ENCODE measurements at regions not wholly inside any gene's neighbourhood (a gene's known extent, or its start where the extent isn't known, plus 50 kb on each side); places are given as distances from the start of the nearest gene placed in this dataset.

DNA sequence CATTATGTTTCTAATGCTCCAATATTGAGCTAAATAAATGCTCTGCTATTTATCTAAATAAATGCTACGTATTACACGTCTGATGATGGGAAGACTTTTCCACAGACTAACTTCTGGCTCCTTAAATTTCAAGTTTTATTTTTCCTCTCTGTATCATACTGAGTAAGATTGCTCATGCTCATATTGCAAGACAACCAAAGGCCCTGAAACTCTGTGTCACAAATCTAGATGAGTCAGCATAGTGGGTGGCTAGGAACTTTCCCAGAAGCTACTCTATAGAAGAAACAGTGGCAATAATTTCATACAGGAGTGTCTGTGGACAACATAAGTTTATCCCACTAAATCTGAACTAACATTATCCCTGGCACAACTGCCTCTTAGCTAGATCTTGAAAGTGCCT lies 53.0 kb upstream of the RFX3 start:
- peaks cover 7 to 37% (median 11%) of the 10 kb centered on the region in 3 experiments; a peak in 6 of 7 replicates for H3K36me3 Mint-ChIP-seq (ENCODE audit: insufficient read depth in 1 of 3, low read depth in 3 of 3)
- H3K79me2 ChIP-seq (ENCODE audit: insufficient read depth, low read length), result no peaks in the 10 kb centered on the region
- H3K14ac ChIP-seq (ENCODE audit: insufficient read depth, low read length), result no peak overlapping the region
- H3K4me3 Mint-ChIP-seq, result no peak overlapping the region
- no peak overlapping the region for H2AFZ ChIP-seq (ENCODE audit: low read length)
- no peak for DNase-seq
- H3K4me1 Mint-ChIP-seq, result no peaks in the 10 kb centered on the region
- no peak overlapping the region for H4K5ac ChIP-seq (ENCODE audit: insufficient read length, low read depth, low read length)
- H3K27me3 ChIP-seq (ENCODE audit: insufficient read depth, low read length), result no peaks in the 10 kb centered on the region
- H3K4me1 ChIP-seq (ENCODE audit: insufficient read depth, low read length), result no peaks in the 10 kb centered on the region
- no peak overlapping the region for H2BK15ac ChIP-seq (ENCODE audit: low read depth, low read length)
- no peak overlapping the region for H3K27ac ChIP-seq (ENCODE audit: insufficient read length, low read depth, low read length)
- H3K18ac ChIP-seq (ENCODE audit: insufficient read length, low read depth, low read length), result no peak overlapping the region
- TF ChIP-seq, protein P1, sequence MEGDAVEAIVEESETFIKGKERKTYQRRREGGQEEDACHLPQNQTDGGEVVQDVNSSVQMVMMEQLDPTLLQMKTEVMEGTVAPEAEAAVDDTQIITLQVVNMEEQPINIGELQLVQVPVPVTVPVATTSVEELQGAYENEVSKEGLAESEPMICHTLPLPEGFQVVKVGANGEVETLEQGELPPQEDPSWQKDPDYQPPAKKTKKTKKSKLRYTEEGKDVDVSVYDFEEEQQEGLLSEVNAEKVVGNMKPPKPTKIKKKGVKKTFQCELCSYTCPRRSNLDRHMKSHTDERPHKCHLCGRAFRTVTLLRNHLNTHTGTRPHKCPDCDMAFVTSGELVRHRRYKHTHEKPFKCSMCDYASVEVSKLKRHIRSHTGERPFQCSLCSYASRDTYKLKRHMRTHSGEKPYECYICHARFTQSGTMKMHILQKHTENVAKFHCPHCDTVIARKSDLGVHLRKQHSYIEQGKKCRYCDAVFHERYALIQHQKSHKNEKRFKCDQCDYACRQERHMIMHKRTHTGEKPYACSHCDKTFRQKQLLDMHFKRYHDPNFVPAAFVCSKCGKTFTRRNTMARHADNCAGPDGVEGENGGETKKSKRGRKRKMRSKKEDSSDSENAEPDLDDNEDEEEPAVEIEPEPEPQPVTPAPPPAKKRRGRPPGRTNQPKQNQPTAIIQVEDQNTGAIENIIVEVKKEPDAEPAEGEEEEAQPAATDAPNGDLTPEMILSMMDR (conservative IDR thresholded peaks at IDR 0.05), result no peak
- no peaks in the 10 kb centered on the region; the same call in 1 of the 2 replicates for H3K27me3 Mint-ChIP-seq (ENCODE audit: low read depth)
- H4K8ac ChIP-seq (replicated peaks; ENCODE audit: insufficient read length, low read depth, low read length), result no peak overlapping the region
- no peak overlapping the region for H3T11ph ChIP-seq (ENCODE audit: low read length)
- no peak overlapping the region for H4K91ac ChIP-seq (ENCODE audit: insufficient read length, low read depth, low read length)
- no peak overlapping the region for H2BK5ac ChIP-seq (ENCODE audit: insufficient read length, low read length)
- no CpG with 5 or more reads among the region's 2 CpGs for WGBS (ENCODE audit: extremely low coverage, insufficient read length, low lambda C conversion rate)
- no peak overlapping the region for H3K4ac ChIP-seq (ENCODE audit: low read depth, low read length)
- no peak overlapping the region for H2BK120ac ChIP-seq (ENCODE audit: low read depth, low read length, poor library complexity, severe bottlenecking)
- H2AK5ac ChIP-seq (ENCODE audit: insufficient read length, low read length), result no peak overlapping the region
- H3K56ac ChIP-seq (ENCODE audit: insufficient read length, low read depth, low read length), result no peak overlapping the region
- no peak overlapping the region for H3K27ac Mint-ChIP-seq
- no peak overlapping the region for H3K9ac ChIP-seq (ENCODE audit: extremely low read depth, insufficient read length, low read length)
- peaks cover 29 to 31% of the 10 kb centered on the region in 2 experiments for H3K9me3 Mint-ChIP-seq
- H3K4me2 ChIP-seq (ENCODE audit: insufficient read depth, insufficient read length, low read length), result no peak overlapping the region
- H2BK20ac ChIP-seq (ENCODE audit: low read depth, low read length, poor library complexity, severe bottlenecking), result no peak overlapping the region
- H3K79me1 ChIP-seq (ENCODE audit: insufficient read depth, low read depth, low read length, poor library complexity, severe bottlenecking), result no peaks in the 10 kb centered on the region
- no peak overlapping the region for H3K23ac ChIP-seq (ENCODE audit: insufficient read length, low read depth, low read length)
- H3K9me3 ChIP-seq (ENCODE audit: control insufficient read depth, low read depth, low read length), result no peaks in the 10 kb centered on the region
- H4K20me1 ChIP-seq (ENCODE audit: control insufficient read depth, insufficient read depth, insufficient read length), result no peaks in the 10 kb centered on the region
- no peak overlapping the region for H2BK12ac ChIP-seq (ENCODE audit: insufficient read length, low read depth, low read length)
- no peaks in the 10 kb centered on the region for H3K23me2 ChIP-seq (ENCODE audit: insufficient read length, low read depth, low read length, poor library complexity, severe bottlenecking)

Data from H9 (cell line).